ENCODE measurements at regions not wholly inside any gene's neighbourhood (a gene's known extent, or its start where the extent isn't known, plus 50 kb on each side); places are given as distances from the start of the nearest gene placed in this dataset.

DNA sequence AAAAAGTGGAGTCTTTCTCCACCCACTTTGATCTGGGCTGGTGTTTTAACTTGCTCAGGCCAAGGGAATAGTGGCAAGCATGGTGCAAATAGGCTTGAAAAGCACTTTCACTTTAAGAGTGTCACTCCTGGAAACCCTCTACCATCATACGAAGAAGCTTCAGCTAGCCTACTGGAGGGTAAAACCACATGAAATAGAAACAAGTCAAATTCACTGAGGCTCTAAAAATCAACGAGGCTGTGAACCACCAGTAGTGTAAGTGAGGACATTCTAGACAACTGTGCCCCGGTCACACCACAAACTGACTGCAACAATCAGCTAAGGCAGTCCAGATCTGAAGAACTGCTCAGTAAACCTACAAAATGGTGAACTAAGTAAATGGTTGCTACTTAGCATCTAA is 2366.3 kb upstream of the C9orf72 start:
- TF ChIP-seq, protein P1, sequence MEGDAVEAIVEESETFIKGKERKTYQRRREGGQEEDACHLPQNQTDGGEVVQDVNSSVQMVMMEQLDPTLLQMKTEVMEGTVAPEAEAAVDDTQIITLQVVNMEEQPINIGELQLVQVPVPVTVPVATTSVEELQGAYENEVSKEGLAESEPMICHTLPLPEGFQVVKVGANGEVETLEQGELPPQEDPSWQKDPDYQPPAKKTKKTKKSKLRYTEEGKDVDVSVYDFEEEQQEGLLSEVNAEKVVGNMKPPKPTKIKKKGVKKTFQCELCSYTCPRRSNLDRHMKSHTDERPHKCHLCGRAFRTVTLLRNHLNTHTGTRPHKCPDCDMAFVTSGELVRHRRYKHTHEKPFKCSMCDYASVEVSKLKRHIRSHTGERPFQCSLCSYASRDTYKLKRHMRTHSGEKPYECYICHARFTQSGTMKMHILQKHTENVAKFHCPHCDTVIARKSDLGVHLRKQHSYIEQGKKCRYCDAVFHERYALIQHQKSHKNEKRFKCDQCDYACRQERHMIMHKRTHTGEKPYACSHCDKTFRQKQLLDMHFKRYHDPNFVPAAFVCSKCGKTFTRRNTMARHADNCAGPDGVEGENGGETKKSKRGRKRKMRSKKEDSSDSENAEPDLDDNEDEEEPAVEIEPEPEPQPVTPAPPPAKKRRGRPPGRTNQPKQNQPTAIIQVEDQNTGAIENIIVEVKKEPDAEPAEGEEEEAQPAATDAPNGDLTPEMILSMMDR (IDR thresholded peaks at IDR 0.05), result no peak
- TF ChIP-seq POLR2A (IDR thresholded peaks at IDR 0.05), result no peak
- no peak for TF ChIP-seq EP300 (IDR thresholded peaks at IDR 0.05)

Data from ovary (tissue), 3 donors.